ENCODE measurements at regions not wholly inside any gene's neighbourhood (a gene's known extent, or its start where the extent isn't known, plus 50 kb on each side); places are given as distances from the start of the nearest gene placed in this dataset.

DNA sequence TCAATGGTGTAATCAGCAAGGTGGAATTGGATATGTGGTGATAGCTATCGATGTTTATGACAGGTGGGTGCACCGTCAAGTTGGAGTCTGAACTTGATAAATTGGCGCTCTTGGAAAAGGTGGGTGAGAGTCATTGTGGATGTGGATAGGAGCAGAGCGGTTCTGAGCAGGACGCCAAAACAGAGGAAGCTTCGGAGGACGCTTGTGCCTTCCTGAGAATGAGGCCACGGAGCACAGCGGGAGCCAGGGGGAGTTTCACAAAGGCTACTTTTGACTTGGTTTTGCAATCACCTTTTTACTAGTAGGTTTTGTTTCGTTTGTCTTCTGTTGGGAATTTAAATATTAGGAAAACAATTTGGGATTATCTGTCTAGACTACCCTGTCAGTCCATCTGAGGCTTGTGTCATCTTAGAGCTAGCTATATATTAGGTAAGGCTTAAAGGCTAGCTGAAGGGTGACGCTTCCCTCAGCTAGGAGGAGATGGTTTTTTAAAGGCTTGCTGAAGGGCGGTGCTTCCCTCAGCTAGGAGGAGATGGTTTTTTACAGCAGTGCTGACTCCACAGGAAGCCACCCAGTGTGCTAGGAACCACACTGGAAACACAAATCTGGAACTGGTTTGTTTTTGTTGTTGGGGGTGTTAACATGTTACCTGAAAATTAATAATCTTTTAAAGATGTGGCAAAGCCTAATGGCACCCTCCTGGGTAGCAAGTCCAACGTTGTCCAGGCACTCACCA lies 142.4 kb upstream of the IRX4 start:
- Histone ChIP-seq H2AK5ac (ENCODE audit: low read depth, low read length) (no peak overlapping the region), H3K9ac (replicated peaks in 1 of 4; ENCODE audit: extremely low read depth in 1 of 4, low read depth in 3 of 4, low read length in 3 of 4) (0 out of 7 replicates have a peak overlapping the region, but pooled peaks of 1 of the 4 experiments have one; percentile 15), H3K4me2 (ENCODE audit: insufficient read depth in 1 of 2, low read depth in 2 of 2, low read length in 2 of 2) (no peak overlapping the region), H3K27me3 (replicated peaks in 1 of 4; ENCODE audit: control insufficient read depth in 3 of 4, extremely low read depth in 1 of 4, insufficient read depth in 3 of 4, low read length in 3 of 4) (no peaks in the 10 kb centered on the region), H3K4me3 (ENCODE audit: extremely low read depth in 1 of 4, insufficient read depth in 2 of 4, low read depth in 3 of 4, low read length in 4 of 4) (no peak overlapping the region), H3K4me1 (replicated peaks in 1 of 4; ENCODE audit: control insufficient read depth in 3 of 4, insufficient read depth in 4 of 4, low read length in 3 of 4) (peaks cover 0 to 4% (median 2%) of the 10 kb centered on the region in 4 experiments; a peak in 3 of 7 replicates), H2AFZ (ENCODE audit: low read length) (0 out of 2 replicates have a peak overlapping the region, but pooled peaks have one; percentile 65), H3K27ac (ENCODE audit: low read depth, low read length) (no peak overlapping the region), H3K23ac (ENCODE audit: insufficient read length) (no peak overlapping the region), H2BK20ac (ENCODE audit: low read length) (no peak overlapping the region), H3K18ac (ENCODE audit: extremely low read depth, low read length) (no peak overlapping the region), H4K20me1 (replicated peaks in 1 of 2; ENCODE audit: control insufficient read depth in 1 of 2, insufficient read depth in 2 of 2, low read length in 2 of 2) (no peaks in the 10 kb centered on the region), H3K56ac (replicated peaks; ENCODE audit: insufficient read length, low read depth, low read length) (no peak overlapping the region), H2BK15ac (ENCODE audit: low read length) (no peak overlapping the region), H3K4ac (replicated peaks; ENCODE audit: insufficient read length, low read depth, low read length) (no peak overlapping the region), H3K23me2 (ENCODE audit: low read depth, low read length) (no peaks in the 10 kb centered on the region), H4K91ac (replicated peaks; ENCODE audit: insufficient read length, low read length) (no peak overlapping the region), H2BK5ac (ENCODE audit: low read depth, low read length) (no peak overlapping the region), H3K79me2 (ENCODE audit: control insufficient read depth in 1 of 2, insufficient read depth in 2 of 2, low read length in 2 of 2) (no peaks in the 10 kb centered on the region), H4K8ac (ENCODE audit: extremely low read depth, insufficient read depth, low read length) (no peak overlapping the region), H3K36me3 (ENCODE audit: control insufficient read depth in 2 of 4, insufficient read depth in 4 of 4, low read length in 3 of 4) (no peaks in the 10 kb centered on the region), H4K5ac (ENCODE audit: insufficient read length, low read depth, low read length) (no peak overlapping the region), H3K79me1 (ENCODE audit: low read depth, low read length) (no peaks in the 10 kb centered on the region), H3K14ac (ENCODE audit: insufficient read length) (no peak overlapping the region), H3K9me3 (ENCODE audit: insufficient read depth in 2 of 2, low read depth in 1 of 2, low read length in 1 of 2) (no peaks in the 10 kb centered on the region), H2BK120ac (replicated peaks; ENCODE audit: low read depth, low read length) (no peak overlapping the region), H2BK12ac (ENCODE audit: low read depth, low read length) (no peak overlapping the region)
- POLR2A ChIA-PET (ENCODE audit: partially characterized antibody): no interaction called here
- no peak for FAIRE-seq
- DNase-seq (ENCODE audit: low read depth in 1 of 2, low spot score in 2 of 2): peak in 1 of 2 experiments; percentile 37
- CTCF ChIA-PET (ENCODE audit: partially characterized antibody): interaction anchor here (1.0 to 1.3 kb wide), 2 partner anchors 124 to 225 kb away, joined by 3 read pairs; no protein-coding TSS in a partner anchor
- 77% methylated on average over 13 of the region's 13 CpGs; no CpG with 5 or more reads in 1 of the 2 experiments for WGBS, 2 experiments (ENCODE audit: extremely low coverage in 1 of 2, insufficient coverage in 1 of 2, insufficient read length in 1 of 2, insufficient replicate concordance in 2 of 2, low coverage in 1 of 2, low lambda C conversion rate in 2 of 2, missing lambda C conversion rate in 1 of 2)
- TF ChIP-seq ZNF274 (IDR thresholded peaks at IDR 0.05; ENCODE audit: borderline replicate concordance, extremely low read depth, low read length) (no peak), TAF1 (IDR thresholded peaks at IDR 0.05; ENCODE audit: low read depth, low read length) (no peak)

Data from H1 (cell line).